Uterus (tissue), 3 donors: ENCODE measurements at regions not wholly inside any gene's neighbourhood (a gene's known extent, or its start where the extent isn't known, plus 50 kb on each side); places are given as distances from the start of the nearest gene placed in this dataset.

ENCODE experiments used
- DNase-seq, 2 donors: peaks; one replicate each; pipeline ENCODE4 v3.0.0-alpha.2; 2019 to 2020
- H3K27ac ChIP-seq, 2 donors: fragments of 200-600 bp; sonication (generic); 1 replicate in 1 of 2; 2 replicates in 1 of 2; pipeline ENCODE4 v1.5.1; 2016 to 2018
- H3K27me3 ChIP-seq, 2 donors: fragments of 200-600 bp; sonication (generic); one replicate each; pipeline ENCODE4 v1.5.1; 2018 to 2019; ENCODE audit warnings: control low read depth in 1 of 2
- H3K36me3 ChIP-seq, 2 donors: fragments of 200-600 bp; sonication (generic); one replicate each; pipeline ENCODE4 v1.5.1; 2019; ENCODE audit warnings: control low read depth in 1 of 2
- H3K4me1 ChIP-seq, 2 donors: fragments of 200-600 bp; sonication (generic); one replicate each; pipeline ENCODE4 v1.5.1; 2018 to 2019; ENCODE audit warnings: control low read depth in 1 of 2
- H3K4me3 ChIP-seq, 2 donors: fragments of 200-600 bp; sonication (generic); 1 replicate in 1 of 2; 2 replicates in 1 of 2; pipeline ENCODE4 v1.5.1; 2018 to 2019; ENCODE audit warnings: mild to moderate bottlenecking in 1 of 2
- H3K9me3 ChIP-seq, 2 donors: fragments of 200-600 bp; sonication (generic); one replicate each; pipeline ENCODE4 v1.5.1; 2019; ENCODE audit warnings: control low read depth in 1 of 2
- POLR2A ChIP-seq, 2 donors: fragments of 450-650 bp; IDR thresholded peaks; one replicate each; pipeline ENCODE4 v1.6.1; 2016; ENCODE audit warnings: antibody characterized with exemption in 2 of 2, mild to moderate bottlenecking in 1 of 2, moderate library complexity in 1 of 2
- intact Hi-C: fragments of 100-400 bp; cut with DNase I; formaldehyde crosslinking; loops from one replicate; pipeline ENCODE4 v1.15.1; 2023; ENCODE audit warnings: low total_unique reads
- TF ChIP-seq, protein P1 (sequence below), 4 experiments: fragments of 200-600 bp in 2 of 4; fragments of 450-650 bp in 2 of 4; sonication (generic) in 2 of 4; IDR thresholded peaks; one replicate each; pipeline ENCODE4 v1.5.1; 2016 to 2019; ENCODE audit warnings: antibody characterized with exemption in 4 of 4, mild to moderate bottlenecking in 2 of 4, moderate library complexity in 1 of 4
- donor health status: DM: yes; HTN: yes; CAD: no.

DNA sequence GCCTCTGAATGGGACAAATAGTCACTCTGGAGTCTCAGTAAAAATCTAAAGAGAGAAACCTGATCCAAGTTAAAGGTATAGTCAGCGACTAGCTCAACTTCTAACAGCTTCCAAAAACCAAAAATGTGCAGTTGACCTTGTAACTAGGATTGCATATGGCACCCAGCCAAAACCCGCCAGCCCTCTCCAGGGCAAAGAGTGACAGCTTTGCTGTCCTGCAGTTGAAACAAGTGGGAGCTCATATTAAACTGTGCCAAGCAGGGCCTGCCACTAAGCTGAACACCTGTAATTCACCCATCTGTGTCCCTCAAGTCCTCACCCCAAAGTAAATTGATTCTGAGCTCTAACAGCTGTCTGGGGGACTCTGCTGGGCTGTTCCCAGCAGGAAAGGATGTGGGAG lies 695.3 kb downstream of the MAFB start:
- Histone ChIP-seq H3K36me3 (no peaks in the 10 kb centered on the region), H3K27me3 (no peaks in the 10 kb centered on the region), H3K4me1 (no peaks in the 10 kb centered on the region), H3K9me3 (no peaks in the 10 kb centered on the region), H3K4me3 (no peak overlapping the region), H3K27ac (no peak overlapping the region)
- intact Hi-C loops, result no loop called here
- no peak for DNase-seq
- TF ChIP-seq, protein P1, sequence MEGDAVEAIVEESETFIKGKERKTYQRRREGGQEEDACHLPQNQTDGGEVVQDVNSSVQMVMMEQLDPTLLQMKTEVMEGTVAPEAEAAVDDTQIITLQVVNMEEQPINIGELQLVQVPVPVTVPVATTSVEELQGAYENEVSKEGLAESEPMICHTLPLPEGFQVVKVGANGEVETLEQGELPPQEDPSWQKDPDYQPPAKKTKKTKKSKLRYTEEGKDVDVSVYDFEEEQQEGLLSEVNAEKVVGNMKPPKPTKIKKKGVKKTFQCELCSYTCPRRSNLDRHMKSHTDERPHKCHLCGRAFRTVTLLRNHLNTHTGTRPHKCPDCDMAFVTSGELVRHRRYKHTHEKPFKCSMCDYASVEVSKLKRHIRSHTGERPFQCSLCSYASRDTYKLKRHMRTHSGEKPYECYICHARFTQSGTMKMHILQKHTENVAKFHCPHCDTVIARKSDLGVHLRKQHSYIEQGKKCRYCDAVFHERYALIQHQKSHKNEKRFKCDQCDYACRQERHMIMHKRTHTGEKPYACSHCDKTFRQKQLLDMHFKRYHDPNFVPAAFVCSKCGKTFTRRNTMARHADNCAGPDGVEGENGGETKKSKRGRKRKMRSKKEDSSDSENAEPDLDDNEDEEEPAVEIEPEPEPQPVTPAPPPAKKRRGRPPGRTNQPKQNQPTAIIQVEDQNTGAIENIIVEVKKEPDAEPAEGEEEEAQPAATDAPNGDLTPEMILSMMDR (IDR thresholded peaks at IDR 0.05), result no peak
- TF ChIP-seq POLR2A (IDR thresholded peaks at IDR 0.05), result no peak

DNA sequence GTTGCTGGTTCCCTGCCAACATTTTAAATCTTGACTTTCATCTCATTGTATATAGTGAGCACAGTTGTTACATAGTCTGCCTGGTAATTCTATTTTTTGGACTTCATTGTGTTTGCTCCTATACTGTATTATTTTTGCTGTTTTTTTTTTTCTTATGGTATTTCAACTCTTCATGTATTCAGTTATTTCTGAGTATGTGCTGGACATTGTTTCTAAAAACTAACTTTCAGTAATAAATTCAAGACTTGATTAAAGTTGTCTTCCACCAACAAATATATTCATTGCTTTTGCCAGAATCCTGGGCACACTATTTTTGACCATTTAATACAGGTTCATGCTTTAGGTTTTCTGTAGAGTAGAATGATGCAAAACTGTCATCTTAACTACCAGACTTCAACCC lies 698.3 kb downstream of the MAFB start:
- Histone ChIP-seq H3K36me3 (no peaks in the 10 kb centered on the region), H3K27ac (no peak overlapping the region), H3K9me3 (no peaks in the 10 kb centered on the region), H3K4me1 (peaks cover under 1% of the 10 kb centered on the region in 2 donors), H3K27me3 (no peaks in the 10 kb centered on the region), H3K4me3 (no peak overlapping the region)
- no peak for DNase-seq
- TF ChIP-seq, protein P1 (IDR thresholded peaks at IDR 0.05), result no peak
- no peak for TF ChIP-seq POLR2A (IDR thresholded peaks at IDR 0.05)
- intact Hi-C loops, result no loop called here

DNA sequence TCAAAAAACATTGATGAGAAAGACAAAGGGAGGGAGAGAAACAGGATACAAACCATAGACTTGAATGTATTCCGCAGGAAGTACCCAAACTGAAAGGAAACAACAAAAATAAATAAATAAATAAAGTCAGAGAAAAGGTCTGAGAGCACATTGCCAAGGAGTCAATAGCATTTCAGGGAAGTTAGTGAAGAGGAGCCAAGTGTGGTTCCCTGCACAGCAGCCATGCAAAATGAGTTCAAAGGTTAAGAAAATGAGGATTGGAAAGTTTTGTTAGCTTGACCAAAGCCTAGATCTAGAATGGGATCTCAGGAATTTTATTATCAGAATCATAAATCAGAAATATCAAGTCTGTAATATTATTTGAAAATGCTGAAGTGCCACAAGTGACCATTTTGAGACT lies 700.0 kb downstream of the MAFB start:
- DNase-seq, result no peak
- Histone ChIP-seq H3K4me3 (no peak overlapping the region), H3K36me3 (no peaks in the 10 kb centered on the region), H3K27me3 (no peaks in the 10 kb centered on the region), H3K4me1 (peaks cover 7 to 8% of the 10 kb centered on the region in 2 donors), H3K27ac (no peak overlapping the region), H3K9me3 (no peaks in the 10 kb centered on the region)
- intact Hi-C loops, result no loop called here
- TF ChIP-seq POLR2A (IDR thresholded peaks at IDR 0.05), result no peak
- TF ChIP-seq, protein P1 (IDR thresholded peaks at IDR 0.05), result no peak

- TF ChIP-seq, protein P1 (IDR thresholded peaks at IDR 0.05), result no peak
- TF ChIP-seq POLR2A (IDR thresholded peaks at IDR 0.05), result no peak
- Histone ChIP-seq H3K4me1 (peaks cover 7 to 8% of the 10 kb centered on the region in 2 donors), H3K4me3 (no peak overlapping the region), H3K27ac (peak overlapping the region; percentile 66 to 78), H3K36me3 (no peaks in the 10 kb centered on the region), H3K27me3 (no peaks in the 10 kb centered on the region), H3K9me3 (no peaks in the 10 kb centered on the region)
- intact Hi-C loops, result no loop called here
- DNase-seq, result peak; percentile 57 to 68
Measured at GRCh38 chr20:39986173-39986904, 702.7 kb downstream of the MAFB start.

DNA sequence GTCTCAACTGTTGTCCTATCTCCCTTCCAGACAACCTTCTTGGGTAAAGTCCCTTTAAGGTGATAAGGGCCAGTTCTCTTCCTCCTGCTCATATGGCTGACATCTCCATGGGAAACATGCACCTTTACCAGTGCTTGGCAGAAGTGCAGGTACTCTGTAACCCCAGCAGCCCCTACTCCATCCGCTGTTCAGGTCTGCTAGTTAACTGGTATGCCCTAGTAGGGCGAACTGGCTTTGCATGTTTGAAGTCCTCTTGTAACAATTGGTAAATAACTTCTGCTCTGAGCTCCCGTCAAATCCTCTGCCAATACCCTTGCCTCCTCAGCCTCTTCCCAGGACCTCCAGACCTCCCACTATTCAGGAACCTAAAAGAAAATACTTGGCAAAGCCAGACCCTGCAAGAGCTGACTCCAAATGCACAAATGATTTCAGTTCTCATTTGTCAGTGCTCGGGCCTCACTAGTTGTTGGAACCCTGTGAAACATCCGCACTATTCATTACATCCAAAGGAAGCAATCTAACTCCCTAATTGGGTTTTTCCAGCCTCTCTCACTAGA lies 703.7 kb downstream of the MAFB start:
- H3K9me3 ChIP-seq, result no peaks in the 10 kb centered on the region
- no peak for DNase-seq
- no peak overlapping the region for H3K4me3 ChIP-seq
- peaks cover 7 to 8% of the 10 kb centered on the region in 2 donors for H3K4me1 ChIP-seq
- no peaks in the 10 kb centered on the region for H3K27me3 ChIP-seq
- intact Hi-C loops, result no loop called here
- H3K27ac ChIP-seq, result peak overlapping the region; percentile 66 to 78
- H3K36me3 ChIP-seq, result no peaks in the 10 kb centered on the region
- TF ChIP-seq, protein P1 (IDR thresholded peaks at IDR 0.05), result no peak
- no peak for TF ChIP-seq POLR2A (IDR thresholded peaks at IDR 0.05)
